HG03521 (cell line): ENCODE measurements at regions not wholly inside any gene's neighbourhood (a gene's known extent, or its start where the extent isn't known, plus 50 kb on each side); places are given as distances from the start of the nearest gene placed in this dataset.
A peak's percentile ranks its signal among the peaks of the same experiment; 100 is the strongest.
"Not testable (repeated sequence)": the region's sequence is repeated elsewhere in the genome, so short reads cannot be mapped to it uniquely, and the experiment has no call there.

ENCODE experiments used
- ATAC-seq: cut with Tn5 transposase; IDR thresholded peaks from one replicate; pipeline ENCODE4 v1.9.1; 2021; ENCODE audit warnings: mild to moderate bottlenecking, moderate library complexity; ENCODE audit not compliant: unreplicated experiment

- no peak for ATAC-seq
Measured at GRCh38 chr1:178637841-178638240, 87.2 kb upstream of the RALGPS2 start.

DNA sequence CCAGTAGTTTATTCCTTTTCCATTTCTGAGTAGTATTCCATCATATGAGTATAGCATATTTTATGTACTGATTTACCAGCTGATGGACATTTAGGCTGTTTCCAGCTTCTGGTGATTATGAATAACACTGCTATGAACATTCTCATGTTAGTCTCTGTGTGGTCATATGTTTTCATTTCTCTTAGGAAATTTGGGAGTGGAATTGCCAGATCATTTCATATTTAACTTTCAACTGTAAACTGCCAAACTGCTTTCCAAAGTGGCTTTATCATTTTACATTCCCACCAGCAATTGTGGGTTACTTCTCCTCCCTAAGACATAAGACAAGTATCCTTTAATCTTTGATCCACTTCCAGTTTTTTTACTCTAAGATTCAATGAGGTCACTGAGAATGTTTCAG, 85.7 kb upstream of the RALGPS2 start:
- no peak for ATAC-seq

DNA sequence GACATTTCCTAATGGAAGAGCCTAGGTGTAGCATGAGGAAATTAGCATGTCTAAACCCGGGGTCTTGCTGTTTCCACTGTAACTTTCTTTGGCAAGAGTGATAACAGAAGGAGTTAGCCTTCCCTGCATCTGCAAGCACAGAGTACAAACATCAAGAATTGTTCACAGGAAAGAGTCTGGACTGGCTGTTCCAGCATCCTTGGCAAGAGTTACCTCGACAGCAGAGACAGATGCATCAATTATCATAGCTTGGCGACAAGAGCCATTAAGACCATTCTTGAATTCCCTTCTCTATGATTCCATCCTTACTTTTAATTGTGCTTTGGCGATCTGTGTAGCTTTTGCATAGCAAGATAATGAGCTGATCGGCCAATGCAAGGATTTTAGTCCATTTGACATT, 82.8 kb upstream of the RALGPS2 start:
- ATAC-seq: no peak

DNA sequence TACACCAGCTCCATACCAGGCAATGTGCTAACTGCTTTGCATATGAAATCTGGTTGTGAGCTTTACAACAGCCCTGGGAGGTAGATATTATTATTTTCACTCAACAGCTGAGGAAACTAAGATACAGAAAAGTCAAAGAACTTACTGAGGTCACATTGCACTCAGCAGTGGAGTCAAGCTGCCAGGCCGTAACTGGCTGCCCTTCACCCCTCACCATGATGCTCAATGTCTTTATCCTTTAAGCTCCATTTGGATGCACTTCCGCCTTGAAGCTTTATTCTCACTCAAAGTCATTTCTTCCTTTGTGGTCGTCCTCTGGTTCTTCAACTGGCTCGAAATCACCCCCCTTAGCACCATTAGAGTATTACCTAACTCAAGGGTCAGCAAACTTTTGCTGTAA, 81.7 kb upstream of the RALGPS2 start:
- ATAC-seq: no peak

DNA sequence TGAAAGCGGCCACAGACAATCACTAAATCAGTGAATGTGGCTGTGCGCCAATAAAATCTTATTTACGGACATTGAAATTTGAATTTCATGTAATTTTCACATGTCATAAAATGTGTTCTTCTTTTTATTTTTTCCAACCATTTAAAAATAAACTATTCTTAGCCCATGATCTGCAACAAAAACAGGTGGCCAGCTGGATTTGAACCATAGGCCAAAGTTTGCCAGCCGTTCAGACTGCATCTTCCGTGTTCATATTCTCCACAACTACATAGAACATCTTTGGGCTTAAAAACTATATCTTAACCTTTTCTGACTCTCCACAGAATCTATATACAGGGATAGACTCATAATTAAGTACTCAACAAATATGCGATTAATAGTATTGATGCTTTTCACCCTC, 81.2 kb upstream of the RALGPS2 start:
- ATAC-seq: no peak

- ATAC-seq: no peak
Measured at GRCh38 chr1:178644308-178645120, 80.5 kb upstream of the RALGPS2 start.

GRCh38 chr1:178645157-178645807, 79.8 kb upstream of the RALGPS2 start:
- no peak for ATAC-seq

DNA sequence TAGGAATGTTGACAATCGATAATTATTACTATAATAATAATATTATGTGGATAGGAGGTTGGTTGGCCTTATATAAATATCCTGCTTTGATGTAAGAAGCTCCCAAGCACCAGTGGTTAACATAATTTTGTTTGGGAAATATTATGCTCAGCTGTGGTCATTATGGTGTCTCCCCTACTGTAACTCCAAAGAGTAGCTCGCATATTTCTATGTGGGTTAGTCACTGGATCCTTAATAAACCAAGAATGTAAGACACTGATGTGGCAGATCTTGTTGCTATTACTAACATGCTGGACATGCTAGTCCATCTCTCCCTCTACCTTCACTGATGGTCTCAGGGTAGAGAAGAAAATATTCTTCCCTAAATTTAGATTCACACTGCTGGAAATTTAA, 79.2 kb upstream of the RALGPS2 start:
- no peak for ATAC-seq

- no peak for ATAC-seq
Measured at GRCh38 chr1:178646821-178647220, 78.2 kb upstream of the RALGPS2 start.

DNA sequence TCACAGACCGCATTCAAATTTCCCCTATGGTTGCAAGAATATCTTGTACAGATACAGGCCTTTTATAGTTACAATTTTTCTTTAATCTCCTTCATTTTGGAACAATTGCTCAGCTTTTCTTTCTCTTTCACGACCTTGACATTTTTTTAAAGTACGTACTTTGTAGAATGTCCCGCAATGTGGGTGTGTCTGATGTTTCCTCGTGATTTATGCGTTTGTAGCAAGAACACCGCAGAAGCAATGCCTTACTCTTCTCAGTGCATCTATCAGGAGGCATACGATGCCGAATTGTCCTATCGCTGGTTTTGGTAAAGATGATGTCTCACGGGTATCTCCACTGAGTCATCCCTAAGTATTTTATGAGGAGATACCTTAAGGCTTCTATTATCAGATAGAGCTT, 76.9 kb upstream of the RALGPS2 start:
- ATAC-seq: no peak

- no peak for ATAC-seq
Measured at GRCh38 chr1:178649582-178650350, 75.3 kb upstream of the RALGPS2 start.

GRCh38 chr1:178650934-178651511, 74.0 kb upstream of the RALGPS2 start:
- no peak for ATAC-seq

DNA sequence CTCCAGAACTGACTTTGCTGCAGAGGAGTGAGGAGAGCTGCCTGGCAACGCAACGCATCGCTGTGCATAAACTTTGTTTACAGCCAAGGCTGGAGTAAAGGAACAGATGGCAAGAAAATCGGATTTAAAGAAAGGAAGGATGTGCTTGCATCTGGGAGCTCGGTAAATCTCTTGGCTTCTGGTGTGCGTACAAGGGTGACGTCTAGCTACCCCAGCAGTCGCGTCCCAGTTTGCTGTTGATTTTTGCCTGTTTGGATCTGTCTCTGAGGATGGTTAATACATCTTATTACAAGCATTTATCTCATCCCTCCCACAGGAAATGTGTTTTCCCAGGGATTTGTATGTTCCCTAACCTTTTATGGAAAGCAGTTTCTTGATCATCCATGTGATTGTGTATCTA, 73.3 kb upstream of the RALGPS2 start:
- ATAC-seq: no peak

GRCh38 chr1:178652506-178653490, 72.2 kb upstream of the RALGPS2 start:
- ATAC-seq: no peak

GRCh38 chr1:178659789-178660208, 65.2 kb upstream of the RALGPS2 start:
- peak; percentile 66 for ATAC-seq

DNA sequence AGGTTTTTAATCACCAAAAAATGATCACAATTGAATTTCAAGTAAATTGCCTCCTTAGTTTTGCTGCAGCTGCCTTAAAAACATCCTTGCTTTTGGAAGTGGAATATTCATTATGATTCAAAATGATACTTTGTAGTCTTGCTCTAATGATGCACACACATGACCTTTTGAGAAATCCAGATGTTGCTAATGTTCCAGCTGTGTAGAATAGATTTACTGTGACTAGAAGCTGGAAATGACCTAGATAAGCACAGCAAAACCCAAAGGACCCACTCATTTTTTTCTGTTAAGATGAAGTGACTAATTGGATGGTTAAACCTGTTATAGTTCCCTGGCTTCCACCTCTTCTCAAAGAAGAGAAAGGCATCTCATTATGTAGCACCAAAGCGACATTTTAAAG, 64.6 kb upstream of the RALGPS2 start:
- no peak for ATAC-seq

DNA sequence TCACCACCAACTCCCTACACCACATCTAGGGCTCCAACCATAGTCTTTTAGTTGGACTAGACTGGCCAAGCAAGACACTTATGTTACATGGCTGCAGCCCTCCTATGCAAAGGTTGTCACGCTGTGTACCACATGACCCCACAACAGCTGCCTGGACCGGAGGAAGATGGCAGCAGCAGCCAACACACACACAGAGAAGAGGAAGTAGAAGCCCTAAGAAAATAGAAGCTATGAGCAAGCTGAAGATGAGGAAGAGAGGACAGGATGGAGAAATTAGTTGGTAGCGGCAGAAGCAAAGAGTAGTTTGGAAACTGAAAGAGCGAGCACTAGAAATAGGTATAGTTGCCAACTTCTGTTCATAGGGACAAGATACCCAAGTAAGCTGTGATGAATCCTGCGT, 60.8 kb upstream of the RALGPS2 start:
- peak; percentile 74 for ATAC-seq

GRCh38 chr1:178665579-178665978, 59.5 kb upstream of the RALGPS2 start:
- no peak for ATAC-seq

GRCh38 chr1:178666891-178667290, 58.2 kb upstream of the RALGPS2 start:
- ATAC-seq: not testable (repeated sequence)

GRCh38 chr1:178672434-178672833, 52.6 kb upstream of the RALGPS2 start:
- ATAC-seq: no peak
